Esophagus muscularis mucosa (tissue), 4 donors: ENCODE measurements at regions not wholly inside any gene's neighbourhood (a gene's known extent, or its start where the extent isn't known, plus 50 kb on each side); places are given as distances from the start of the nearest gene placed in this dataset.

ENCODE experiments used
- DNase-seq: peaks from one replicate; pipeline ENCODE4 v3.0.0-alpha.2; 2017; ENCODE audit errors: extremely low spot score
- H3K27ac ChIP-seq, 4 donors: fragments of 200-600 bp; sonication (generic); replicated peaks in 1 of 4; 1 replicate in 3 of 4; 2 replicates in 1 of 4; pipeline ENCODE4 v1.5.1; 2016 to 2019; ENCODE audit warnings: mild to moderate bottlenecking in 1 of 4
- H3K27me3 ChIP-seq, 4 donors: fragments of 200-600 bp; sonication (generic); one replicate each; pipeline versions ENCODE4 v1.5.1 to v1.6.0; 2016 to 2019
- H3K36me3 ChIP-seq, 4 donors: fragments of 200-600 bp; sonication (generic); one replicate each; pipeline ENCODE4 v1.5.1; 2016 to 2019
- H3K4me1 ChIP-seq, 4 donors: fragments of 200-600 bp; sonication (generic); one replicate each; pipeline ENCODE4 v1.5.1; 2016 to 2019
- H3K4me3 ChIP-seq, 4 donors: fragments of 200-600 bp; sonication (generic); 1 replicate in 2 of 4; 2 replicates in 2 of 4; pipeline ENCODE4 v1.5.1; 2016 to 2019; ENCODE audit warnings: mild to moderate bottlenecking in 4 of 4, moderate library complexity in 1 of 4
- H3K9me3 ChIP-seq, 4 donors: fragments of 200-600 bp; sonication (generic); 1 replicate in 3 of 4; 2 replicates in 1 of 4; pipeline ENCODE4 v1.5.1; 2016 to 2019
- EP300 ChIP-seq: sonication (generic); formaldehyde crosslinking; IDR thresholded peaks from one replicate; pipeline ENCODE4 v1.6.1; 2017; ENCODE audit warnings: antibody characterized with exemption
- POLR2A ChIP-seq: fragments of 450-650 bp; IDR thresholded peaks from one replicate; pipeline ENCODE4 v1.6.1; 2017; ENCODE audit warnings: antibody characterized with exemption, moderate library complexity, mild to moderate bottlenecking, low read depth
- POLR2AphosphoS5 ChIP-seq, 2 donors: sonication (generic); formaldehyde crosslinking; IDR thresholded peaks; one replicate each; pipeline ENCODE4 v1.6.1; 2017; ENCODE audit warnings: antibody characterized with exemption in 2 of 2
- WGBS: methylation state at CpG from one replicate; pipeline ENCODE4 v1.1.5; 2018; 5-methylcytosine and 5-hydroxymethylcytosine counted together
- intact Hi-C: fragments of 100-400 bp; cut with DNase I; formaldehyde crosslinking; loops from one replicate; pipeline ENCODE4 v1.15.1; 2023
- TF ChIP-seq, protein P1 (sequence below), 3 experiments: fragments of 200-600 bp in 2 of 3; fragments of 450-650 bp in 1 of 3; sonication (generic) in 2 of 3; IDR thresholded peaks; one replicate each; pipeline ENCODE4 v1.5.1; 2017 to 2019; ENCODE audit warnings: antibody characterized with exemption in 3 of 3, mild to moderate bottlenecking in 2 of 3, moderate library complexity in 1 of 3

GRCh38 chr7:153640586-153640985, 411.6 kb upstream of the DPP6 start:
- no peak overlapping the region for H3K4me3 ChIP-seq
- DNase-seq, result no peak
- H3K27me3 ChIP-seq, result no peaks in the 10 kb centered on the region
- H3K27ac ChIP-seq, result peak overlapping the region; percentile 41 to 57 (median 50)
- 68% methylated on average over 2 of the region's 2 CpGs for WGBS
- TF ChIP-seq POLR2A, result no peak
- no peak for TF ChIP-seq POLR2AphosphoS5 (IDR thresholded peaks at IDR 0.05)
- no peak for TF ChIP-seq EP300
- TF ChIP-seq, protein P1, sequence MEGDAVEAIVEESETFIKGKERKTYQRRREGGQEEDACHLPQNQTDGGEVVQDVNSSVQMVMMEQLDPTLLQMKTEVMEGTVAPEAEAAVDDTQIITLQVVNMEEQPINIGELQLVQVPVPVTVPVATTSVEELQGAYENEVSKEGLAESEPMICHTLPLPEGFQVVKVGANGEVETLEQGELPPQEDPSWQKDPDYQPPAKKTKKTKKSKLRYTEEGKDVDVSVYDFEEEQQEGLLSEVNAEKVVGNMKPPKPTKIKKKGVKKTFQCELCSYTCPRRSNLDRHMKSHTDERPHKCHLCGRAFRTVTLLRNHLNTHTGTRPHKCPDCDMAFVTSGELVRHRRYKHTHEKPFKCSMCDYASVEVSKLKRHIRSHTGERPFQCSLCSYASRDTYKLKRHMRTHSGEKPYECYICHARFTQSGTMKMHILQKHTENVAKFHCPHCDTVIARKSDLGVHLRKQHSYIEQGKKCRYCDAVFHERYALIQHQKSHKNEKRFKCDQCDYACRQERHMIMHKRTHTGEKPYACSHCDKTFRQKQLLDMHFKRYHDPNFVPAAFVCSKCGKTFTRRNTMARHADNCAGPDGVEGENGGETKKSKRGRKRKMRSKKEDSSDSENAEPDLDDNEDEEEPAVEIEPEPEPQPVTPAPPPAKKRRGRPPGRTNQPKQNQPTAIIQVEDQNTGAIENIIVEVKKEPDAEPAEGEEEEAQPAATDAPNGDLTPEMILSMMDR (IDR thresholded peaks at IDR 0.05), result no peak
- intact Hi-C loops, result no loop called here
- peaks cover 0 to 8% (median 4%) of the 10 kb centered on the region in 4 donors for H3K9me3 ChIP-seq
- H3K4me1 ChIP-seq, result peaks cover 0 to 12% (median 0%) of the 10 kb centered on the region in 4 donors
- no peaks in the 10 kb centered on the region for H3K36me3 ChIP-seq

GRCh38 chr7:153641199-153641598, 411.0 kb upstream of the DPP6 start:
- no peak overlapping the region for H3K4me3 ChIP-seq
- intact Hi-C loops, result no loop called here
- TF ChIP-seq, protein P1 (IDR thresholded peaks at IDR 0.05), result no peak
- TF ChIP-seq POLR2A (no peak), POLR2AphosphoS5 (IDR thresholded peaks at IDR 0.05) (peak; percentile 51 to 64), EP300 (no peak)
- H3K9me3 ChIP-seq, result peaks cover 0 to 8% (median 4%) of the 10 kb centered on the region in 4 donors
- H3K27ac ChIP-seq, result peak overlapping the region; percentile 41 to 57 (median 50)
- H3K27me3 ChIP-seq, result no peaks in the 10 kb centered on the region
- no peaks in the 10 kb centered on the region for H3K36me3 ChIP-seq
- 34% methylated on average over 4 of the region's 4 CpGs for WGBS
- no peak for DNase-seq
- peaks cover 0 to 12% (median 0%) of the 10 kb centered on the region in 4 donors for H3K4me1 ChIP-seq

GRCh38 chr7:153642989-153643388, 409.2 kb upstream of the DPP6 start:
- DNase-seq, result no peak
- TF ChIP-seq, protein P1 (IDR thresholded peaks at IDR 0.05), result no peak
- TF ChIP-seq POLR2A, result no peak
- no peak for TF ChIP-seq POLR2AphosphoS5 (IDR thresholded peaks at IDR 0.05)
- no peak for TF ChIP-seq EP300
- Histone ChIP-seq H3K4me1 (peaks cover 0 to 12% (median 0%) of the 10 kb centered on the region in 4 donors), H3K36me3 (no peaks in the 10 kb centered on the region), H3K4me3 (no peak overlapping the region), H3K27me3 (no peaks in the 10 kb centered on the region), H3K27ac (no peak overlapping the region), H3K9me3 (peaks cover 0 to 8% (median 4%) of the 10 kb centered on the region in 4 donors)
- intact Hi-C loops, result no loop called here

GRCh38 chr7:153657182-153657800, 394.9 kb upstream of the DPP6 start:
- Histone ChIP-seq H3K4me3 (no peak overlapping the region), H3K36me3 (no peaks in the 10 kb centered on the region), H3K4me1 (no peaks in the 10 kb centered on the region), H3K27ac (no peak overlapping the region), H3K27me3 (no peaks in the 10 kb centered on the region), H3K9me3 (peaks cover 0 to 9% (median 2%) of the 10 kb centered on the region in 4 donors)
- 52% methylated on average over 7 of the region's 7 CpGs for WGBS
- DNase-seq, result no peak
- intact Hi-C loops, result no loop called here
- TF ChIP-seq POLR2A, result no peak
- no peak for TF ChIP-seq EP300
- TF ChIP-seq, protein P1 (IDR thresholded peaks at IDR 0.05), result no peak

GRCh38 chr7:153675131-153675530, 377.1 kb upstream of the DPP6 start:
- H3K4me1 ChIP-seq, result no peaks in the 10 kb centered on the region
- H3K27me3 ChIP-seq, result no peaks in the 10 kb centered on the region
- no peaks in the 10 kb centered on the region for H3K9me3 ChIP-seq
- no peak overlapping the region for H3K27ac ChIP-seq
- no peak for TF ChIP-seq EP300
- 79% methylated on average over 3 of the region's 3 CpGs for WGBS
- no peak for DNase-seq
- no peaks in the 10 kb centered on the region for H3K36me3 ChIP-seq
- intact Hi-C loops, result no loop called here
- no peak overlapping the region for H3K4me3 ChIP-seq
